ENCODE measurements at regions not wholly inside any gene's neighbourhood (a gene's known extent, or its start where the extent isn't known, plus 50 kb on each side); places are given as distances from the start of the nearest gene placed in this dataset.

GRCh38 chr4:182010876-182011275 lies 232.3 kb upstream of the TENM3 start:
- TF ChIP-seq CTCF (IDR thresholded peaks at IDR 0.05) (no peak), POLR2A (IDR thresholded peaks at IDR 0.05) (no peak)
